GM21381 (cell line): ENCODE measurements at regions not wholly inside any gene's neighbourhood (a gene's known extent, or its start where the extent isn't known, plus 50 kb on each side); places are given as distances from the start of the nearest gene placed in this dataset.

Experiments used
- ATAC-seq: cut with Tn5 transposase; IDR thresholded peaks from one replicate; pipeline ENCODE4 v1.9.1; 2021; ENCODE audit warnings: mild to moderate bottlenecking, moderate library complexity; ENCODE audit not compliant: unreplicated experiment

- ATAC-seq: no peak
Observed at GRCh38 chr17:36727577-36727976, 126.2 kb downstream of the MRM1 start.

GRCh38 chr17:36728030-36728991, 126.9 kb downstream of the MRM1 start:
- ATAC-seq: no peak

- no peak for ATAC-seq
Observed at GRCh38 chr17:36730095-36730808, 128.9 kb downstream of the MRM1 start.

DNA sequence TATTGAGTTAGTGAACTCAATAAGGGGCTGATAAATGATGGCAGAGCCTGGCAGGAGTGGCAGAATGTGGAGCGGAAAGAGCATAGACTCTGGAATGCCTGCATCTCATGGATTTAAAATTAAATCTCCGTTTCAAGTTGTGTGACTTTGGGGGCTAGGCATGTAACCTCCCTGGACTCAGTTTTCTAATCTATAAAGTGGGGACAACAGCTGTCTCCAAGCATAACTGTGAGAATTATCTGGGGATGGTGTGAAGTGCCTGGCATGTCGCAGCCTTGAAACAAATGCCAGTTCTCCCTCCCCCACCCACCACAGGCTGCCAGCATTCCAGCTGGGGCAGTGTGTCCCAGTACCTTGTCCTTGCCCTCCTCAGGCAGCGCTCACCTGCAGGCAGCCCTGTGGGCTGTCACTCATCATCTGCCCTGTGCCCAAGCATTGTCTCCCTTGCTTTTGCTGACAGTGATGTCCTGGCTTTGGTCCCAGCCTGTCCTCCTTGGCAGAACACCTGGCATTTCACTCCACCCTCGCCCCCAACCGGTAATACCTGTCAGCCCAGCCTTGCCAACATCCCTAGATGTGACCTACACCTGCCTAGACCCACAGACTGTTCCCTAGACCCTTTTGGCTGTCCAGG, 129.6 kb downstream of the MRM1 start:
- ATAC-seq: no peak

DNA sequence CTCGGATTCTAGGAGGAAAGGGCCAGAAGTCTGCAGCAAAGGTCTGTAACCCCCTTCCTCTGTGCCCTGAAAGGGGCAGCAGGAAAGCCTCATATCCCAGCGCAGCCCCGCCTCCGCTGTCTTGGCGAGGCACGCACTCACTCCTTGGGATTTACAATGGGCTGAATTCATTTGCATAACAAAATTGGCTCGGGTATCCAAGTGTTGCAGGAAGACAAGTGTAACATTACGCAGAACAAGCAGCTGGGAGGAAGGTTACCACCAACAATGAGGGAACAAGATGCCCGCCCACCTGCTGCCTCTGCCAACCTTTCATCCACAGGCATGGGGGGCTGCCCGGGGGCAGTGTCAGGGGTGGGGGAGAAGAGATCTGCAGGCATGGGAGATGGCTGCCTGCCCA, 130.4 kb downstream of the MRM1 start:
- no peak for ATAC-seq

- ATAC-seq: no peak
Observed at GRCh38 chr17:36732351-36732750, 131.0 kb downstream of the MRM1 start.

DNA sequence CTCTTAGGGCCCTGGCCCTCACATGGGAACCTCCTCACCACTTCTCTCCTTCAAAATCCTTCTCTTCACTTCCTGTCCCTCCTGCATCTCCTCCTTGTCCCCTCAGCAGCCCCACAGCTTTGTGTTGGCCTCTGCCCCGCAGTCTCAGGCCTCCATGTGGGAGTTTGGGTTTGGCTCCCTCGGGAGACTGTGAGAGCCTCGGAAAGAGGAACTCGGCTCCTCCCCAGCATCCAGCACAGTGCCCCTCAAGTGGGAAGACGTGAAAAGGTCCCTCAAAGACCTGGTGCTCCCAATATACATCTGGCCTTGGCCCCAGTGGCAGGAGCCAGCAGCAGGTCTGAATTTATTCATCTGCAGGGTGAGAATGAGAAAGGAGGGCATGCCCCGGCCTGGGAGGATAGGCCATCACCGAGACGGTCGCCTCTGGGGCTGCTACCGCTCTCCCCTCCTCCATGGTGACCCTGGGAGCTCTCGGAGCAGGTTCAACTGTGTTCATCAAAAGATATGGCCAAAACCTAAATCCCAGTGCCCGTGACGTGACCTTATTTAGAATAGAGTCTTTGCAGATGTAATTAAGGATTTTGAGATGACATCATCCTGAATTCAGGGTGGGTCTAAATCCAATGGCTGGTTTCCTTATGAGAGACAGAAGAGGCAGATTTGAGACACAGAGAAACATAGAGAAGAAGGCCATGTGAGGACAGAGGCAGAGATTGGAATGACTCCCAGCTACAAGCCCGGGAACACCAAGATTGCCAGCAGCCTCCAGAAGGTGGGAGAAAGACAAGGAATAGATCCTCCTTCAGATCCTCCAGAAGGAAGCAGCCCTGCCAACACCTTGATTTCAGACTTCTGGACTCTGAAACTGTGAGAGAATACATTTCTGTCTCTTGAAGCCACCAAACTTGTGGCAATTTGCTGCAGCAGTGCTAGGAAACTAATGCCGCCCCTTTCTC, 135.1 kb downstream of the MRM1 start:
- no peak for ATAC-seq

DNA sequence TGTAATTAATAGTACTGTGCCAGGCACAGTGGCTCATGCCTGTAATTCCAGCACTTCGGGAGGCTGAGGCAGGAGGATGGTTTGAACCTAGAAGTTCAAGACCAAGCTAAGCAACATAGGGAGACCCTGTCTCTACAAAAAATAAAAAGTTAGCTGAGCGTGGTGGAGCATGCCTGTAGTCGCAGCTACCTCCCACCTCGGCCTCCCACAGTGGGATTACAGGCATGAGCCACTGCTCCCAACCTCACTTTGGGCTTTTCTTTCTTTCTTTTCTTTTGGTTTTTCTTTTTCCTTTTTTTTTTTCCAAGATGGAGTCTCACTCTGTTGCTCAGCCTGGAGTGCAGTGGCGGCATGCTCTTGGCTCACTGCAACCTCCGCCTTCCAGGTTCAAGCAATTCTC, 137.8 kb downstream of the MRM1 start:
- ATAC-seq: no peak

DNA sequence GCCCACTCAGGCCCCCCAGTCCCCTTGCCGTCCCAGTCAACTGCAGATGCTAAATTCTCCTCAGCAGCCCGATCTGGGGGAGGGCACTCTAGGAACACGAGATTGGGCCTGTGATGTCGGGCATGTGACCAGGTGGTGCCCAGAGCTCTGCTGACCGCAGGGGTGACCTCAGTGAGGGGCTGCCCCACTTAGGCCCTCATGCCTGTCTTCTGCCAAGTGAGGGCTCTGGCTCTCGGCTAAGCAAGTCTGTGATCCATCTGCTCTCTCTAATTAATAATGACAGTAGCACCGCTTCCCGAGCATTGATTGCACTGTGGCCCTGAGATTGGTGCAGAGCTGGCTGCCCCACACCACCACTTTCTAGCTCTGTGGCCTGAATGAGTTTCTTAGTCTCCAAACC, 138.8 kb downstream of the MRM1 start:
- ATAC-seq: no peak

GRCh38 chr17:36741019-36741902, 139.9 kb downstream of the MRM1 start:
- no peak for ATAC-seq

DNA sequence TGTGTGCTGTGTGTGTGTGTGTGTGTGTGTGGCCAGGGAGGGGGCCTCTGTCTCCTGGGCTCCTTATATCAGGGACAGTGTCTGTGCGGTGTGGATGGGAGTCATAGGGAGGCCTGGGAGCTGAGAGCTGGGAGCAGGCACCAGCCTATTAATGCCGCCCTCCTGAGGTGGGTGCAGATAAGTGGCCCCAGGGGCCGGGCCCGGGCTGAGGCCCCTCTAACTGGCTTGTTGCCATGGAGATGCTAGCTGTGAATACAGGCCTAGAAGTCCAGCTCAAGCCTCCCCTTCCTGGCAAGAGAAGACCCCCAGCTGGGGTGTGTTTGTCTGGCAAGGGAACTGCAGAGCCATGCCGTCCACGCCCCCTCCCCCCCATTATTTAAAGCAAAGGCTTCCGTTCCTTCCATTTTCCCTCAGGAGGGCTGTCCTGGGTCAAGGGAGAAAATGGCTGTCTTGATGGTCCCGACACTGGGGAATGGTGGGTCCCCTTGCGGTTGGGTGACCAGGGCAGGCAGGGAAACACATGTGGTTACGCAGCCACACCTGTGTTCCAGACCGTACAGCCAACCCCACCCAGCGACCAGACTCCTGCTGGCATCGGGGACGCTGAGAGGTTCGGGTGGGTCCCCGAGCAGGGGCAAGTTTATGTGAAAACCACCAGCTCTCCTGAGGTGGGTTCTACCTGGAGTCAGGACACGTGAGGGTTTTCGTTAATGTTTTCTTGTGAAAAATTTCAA, 141.1 kb downstream of the MRM1 start:
- no peak for ATAC-seq

DNA sequence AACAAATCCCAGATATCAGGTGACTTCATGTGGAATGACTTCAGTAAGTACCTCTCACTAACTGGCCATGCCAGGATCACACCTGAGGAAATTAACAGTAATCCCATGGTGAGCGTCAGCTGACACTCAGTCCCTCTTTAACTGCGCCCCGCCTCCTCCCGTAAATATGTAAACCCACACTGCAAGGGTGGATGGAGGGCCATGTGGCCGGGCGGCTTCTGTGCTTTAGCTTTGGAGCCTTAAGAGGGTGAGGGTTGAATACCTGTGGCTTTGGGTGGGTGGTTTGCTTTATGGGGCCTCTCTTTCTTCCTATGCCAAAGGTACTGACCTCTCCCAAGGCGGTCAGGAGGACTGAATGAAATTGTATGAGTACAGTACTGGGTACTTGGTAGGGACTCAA, 141.7 kb downstream of the MRM1 start:
- ATAC-seq: no peak

- no peak for ATAC-seq
Observed at GRCh38 chr17:36746381-36747053, 145.1 kb downstream of the MRM1 start.

DNA sequence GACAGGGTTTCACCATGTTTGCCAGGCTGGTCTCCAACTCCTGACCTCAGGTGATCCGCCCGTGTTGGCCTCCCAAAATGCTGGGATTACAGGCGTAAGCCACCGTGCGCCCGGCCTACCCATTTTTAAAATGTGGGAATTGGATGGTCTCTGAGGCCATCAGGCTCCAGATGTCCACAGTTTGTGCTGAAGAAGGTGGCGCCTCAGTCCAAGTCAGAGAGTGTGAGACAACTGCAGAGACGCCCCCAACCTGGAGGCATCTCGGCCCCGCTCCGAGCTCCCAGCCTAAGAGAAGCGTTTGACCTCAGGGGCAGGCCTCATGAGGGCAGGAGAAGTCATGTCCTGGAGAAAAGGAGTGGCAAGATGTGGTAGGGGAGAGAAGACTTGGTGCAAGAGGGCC, 146.5 kb downstream of the MRM1 start:
- no peak for ATAC-seq

DNA sequence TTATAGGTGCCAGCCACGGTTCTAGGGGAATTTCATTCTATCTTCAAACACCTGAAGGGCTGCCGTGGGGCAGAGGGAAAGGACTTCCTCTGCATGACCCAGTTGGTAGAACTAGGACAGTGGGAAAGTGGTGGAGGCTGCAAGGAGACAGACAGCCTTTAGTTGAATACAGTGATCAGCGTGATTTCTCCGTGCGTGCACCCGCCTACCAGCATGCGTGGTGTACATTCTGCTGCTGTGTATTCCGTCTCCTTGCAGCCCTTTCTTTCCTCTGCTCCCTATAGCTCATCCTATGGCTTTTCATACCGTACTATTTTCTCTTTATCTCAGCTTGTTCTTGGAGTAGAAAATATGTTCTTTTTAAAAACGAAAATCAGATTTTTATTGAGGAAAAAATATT, 146.9 kb downstream of the MRM1 start:
- ATAC-seq: no peak

- ATAC-seq: no peak
Observed at GRCh38 chr17:36749493-36749892, 148.1 kb downstream of the MRM1 start.

GRCh38 chr17:36750316-36750885, 149.0 kb downstream of the MRM1 start:
- no peak for ATAC-seq
